IMR-90 (cell line): ENCODE measurements at regions not wholly inside any gene's neighbourhood (a gene's known extent, or its start where the extent isn't known, plus 50 kb on each side); places are given as distances from the start of the nearest gene placed in this dataset.

ENCODE experiments used
- ATAC-seq: fragments of 200-7000 bp; cut with Tn5 transposase; 2 replicates; pipeline ENCODE4 v1.9.1; 2020; ENCODE audit warnings: low read depth, mild to moderate bottlenecking, moderate library complexity
- BruUV-seq: library from RNA; stranded (reverse); fragments of 400-500 nt; replicated peaks from 2 replicates; lab custom pipeline; 2021; lab: Mats Ljungman, UMichigan
- CTCF ChIA-PET: fragments of 300-600 bp; formaldehyde crosslinking; extraction: SDS; loops from one replicate; lab custom pipeline; 2021; ENCODE audit warnings: antibody characterized with exemption; lab: Yijun Ruan, JAX
- POLR2A ChIA-PET: fragments of 300-600 bp; sonication (Branson Sonifier 250); formaldehyde crosslinking; loops from one replicate; lab custom pipeline; 2022; ENCODE audit warnings: antibody characterized with exemption; ENCODE audit not compliant: unreplicated experiment; lab: Charles Lee
- DNase-seq: peaks from one replicate; pipeline ENCODE4 v3.0.0; 2013
- H2AFZ ChIP-seq: replicated peaks from 2 replicates; pipeline ENCODE3; 2013; ENCODE audit warnings: low read length, mild to moderate bottlenecking; ENCODE audit not compliant: poor library complexity
- H2AK5ac ChIP-seq: 2 replicates; pipeline ENCODE4 v1.6.1; 2013; ENCODE audit warnings: low read depth, low read length, inconsistent platforms
- H2AK9ac ChIP-seq: replicated peaks from 2 replicates; pipeline ENCODE3; 2013; ENCODE audit warnings: mild to moderate bottlenecking, low read depth, low read length, moderate library complexity; ENCODE audit not compliant: poor library complexity
- H2BK120ac ChIP-seq: 2 replicates; pipeline ENCODE4 v1.6.1; 2013; ENCODE audit warnings: low read depth, low read length, inconsistent platforms
- H2BK15ac ChIP-seq: 3 replicates; pipeline ENCODE4 v1.6.1; 2013; ENCODE audit warnings: low read depth, low read length, inconsistent platforms
- H2BK20ac ChIP-seq: 2 replicates; pipeline ENCODE4 v1.6.1; 2013; ENCODE audit warnings: low read depth, mild to moderate bottlenecking, inconsistent platforms, low read length, moderate library complexity
- H2BK5ac ChIP-seq: 2 replicates; pipeline ENCODE4 v1.6.1; 2013; ENCODE audit warnings: mild to moderate bottlenecking, low read depth, low read length, inconsistent platforms; ENCODE audit not compliant: poor library complexity, severe bottlenecking
- H3K14ac ChIP-seq: replicated peaks from 2 replicates; pipeline ENCODE4 v1.6.1; 2013; ENCODE audit warnings: low read depth, low read length, inconsistent platforms
- H3K18ac ChIP-seq: 2 replicates; pipeline ENCODE4 v1.6.1; 2013; ENCODE audit warnings: low read depth, low read length, control low read depth
- H3K23ac ChIP-seq: 2 replicates; pipeline ENCODE4 v1.6.1; 2013; ENCODE audit warnings: low read depth, low read length, inconsistent platforms
- H3K27ac ChIP-seq: 2 replicates; pipeline ENCODE4 v1.5.1; 2013; ENCODE audit warnings: mild to moderate bottlenecking, control low read depth, low read length; ENCODE audit not compliant: insufficient read depth
- H3K27me3 ChIP-seq: 2 replicates; pipeline ENCODE4 v1.6.1; 2013; ENCODE audit warnings: low read length; ENCODE audit not compliant: control insufficient read depth, insufficient read depth
- H3K36me3 ChIP-seq: 2 replicates; pipeline ENCODE4 v1.6.1; 2013; ENCODE audit warnings: low read length, mixed read lengths; ENCODE audit not compliant: control insufficient read depth, insufficient read depth
- H3K4ac ChIP-seq: 2 replicates; pipeline ENCODE4 v1.6.1; 2013; ENCODE audit warnings: low read depth, low read length, inconsistent platforms
- H3K4me1 ChIP-seq: 2 replicates; pipeline ENCODE4 v1.6.1; 2013; ENCODE audit warnings: low read length, mixed read lengths; ENCODE audit not compliant: control insufficient read depth, insufficient read depth
- H3K4me2 ChIP-seq: 2 replicates; pipeline ENCODE4 v1.6.1; 2013; ENCODE audit warnings: low read depth, mild to moderate bottlenecking, control low read depth, low read length, moderate library complexity
- H3K4me3 ChIP-seq: 2 replicates; pipeline ENCODE4 v1.5.1; 2013; ENCODE audit warnings: low read depth, mild to moderate bottlenecking, control low read depth, low read length, moderate library complexity; ENCODE audit not compliant: insufficient read depth
- H3K56ac ChIP-seq: 2 replicates; pipeline ENCODE4 v1.6.1; 2013; ENCODE audit warnings: low read length, inconsistent platforms; ENCODE audit not compliant: insufficient read depth; ENCODE audit errors: extremely low read depth
- H3K79me1 ChIP-seq, 2 experiments: 2 replicates each; pipeline ENCODE4 v1.6.1; 2013; ENCODE audit warnings: low read length in 2 of 2, inconsistent platforms in 1 of 2, low read depth in 1 of 2
- H3K9ac ChIP-seq: 2 replicates; pipeline ENCODE4 v1.6.1; 2013; ENCODE audit warnings: low read depth, low read length, control low read depth
- H3K9me1 ChIP-seq: 2 replicates; pipeline ENCODE4 v1.6.1; 2013; ENCODE audit warnings: low read length, inconsistent platforms; ENCODE audit not compliant: insufficient read depth
- H3K9me3 ChIP-seq: 2 replicates; pipeline ENCODE4 v1.6.1; 2013; ENCODE audit warnings: low read length; ENCODE audit not compliant: control insufficient read depth, insufficient read depth
- H4K20me1 ChIP-seq: 2 replicates; pipeline ENCODE4 v1.6.1; 2013; ENCODE audit warnings: low read length, inconsistent platforms; ENCODE audit not compliant: insufficient read depth
- H4K5ac ChIP-seq: 2 replicates; pipeline ENCODE4 v1.6.1; 2013; ENCODE audit warnings: mild to moderate bottlenecking, low read depth, low read length, control low read depth
- H4K8ac ChIP-seq, 2 experiments: 2 replicates each; pipeline ENCODE4 v1.6.1; 2013; ENCODE audit warnings: low read depth in 2 of 2, low read length in 2 of 2, control low read depth in 1 of 2, inconsistent platforms in 1 of 2
- H4K91ac ChIP-seq: 2 replicates; pipeline ENCODE4 v1.6.1; 2013; ENCODE audit warnings: low read depth, low read length, inconsistent platforms; ENCODE audit not compliant: insufficient read depth
- CEBPB ChIP-seq: IDR thresholded peaks from 2 replicates; pipeline ENCODE4 v1.6.1; 2012; ENCODE audit warnings: low read depth, low read length, improper control_type of control experiment
- MAZ ChIP-seq: IDR thresholded peaks from 2 replicates; pipeline ENCODE4 v1.6.1; 2012; ENCODE audit warnings: low read depth, mild to moderate bottlenecking, low read length, improper control_type of control experiment, moderate library complexity, borderline replicate concordance
- NFE2L2 ChIP-seq: fragments of 150-350 bp; IDR thresholded peaks from 2 replicates; pipeline ENCODE4 v1.6.1; 2016; ENCODE audit warnings: low read depth, mild to moderate bottlenecking, low read length
- RFX5 ChIP-seq: IDR thresholded peaks from 2 replicates; pipeline ENCODE4 v1.8.0; 2012; ENCODE audit warnings: low read depth, mild to moderate bottlenecking, low read length, moderate library complexity
- WGBS, 2 experiments: methylation state at CpG; one replicate each; pipeline versions ENCODE4 v1.1.5 to v1.1.7; 2013; ENCODE audit warnings: missing lambda C conversion rate in 2 of 2; ENCODE audit not compliant: insufficient read length in 1 of 2; ENCODE audit errors: extremely low coverage in 2 of 2; 5-methylcytosine and 5-hydroxymethylcytosine counted together
- dilution Hi-C: fragments of 300-500 bp; cut with HindIII; formaldehyde crosslinking; loops from one replicate; pipeline ENCODE4 v1.14.3; 2018; ENCODE audit warnings: low sequenced_read_pairs; ENCODE audit not compliant: unreplicated experiment
- in situ Hi-C: fragments of 300-500 bp; cut with MboI; formaldehyde crosslinking; loops from 3 replicates; pipeline ENCODE4 v1.14.3; 2019; ENCODE audit warnings: low sequenced_read_pairs, inconsistent platforms, mixed read lengths
- intact Hi-C: fragments of 100-400 bp; cut with micrococcal nuclease; formaldehyde crosslinking; loops from 2 replicates; pipeline ENCODE4 v1.10.0; 2022

GRCh38 chr1:38418195-38419030, 371.8 kb upstream of the POU3F1 start:
- Histone ChIP-seq H3K27ac (no peak overlapping the region), H3K4ac (no peak overlapping the region), H3K56ac (no peak overlapping the region), H3K4me2 (no peak overlapping the region), H3K79me1 (no peaks in the 10 kb centered on the region), H2AFZ (no peak overlapping the region), H3K4me1 (no peaks in the 10 kb centered on the region), H4K20me1 (no peaks in the 10 kb centered on the region), H2BK120ac (no peak overlapping the region), H3K14ac (no peak overlapping the region), H3K9ac (no peak overlapping the region), H3K9me1 (no peaks in the 10 kb centered on the region), H4K8ac (no peak overlapping the region), H3K4me3 (no peak overlapping the region), H3K23ac (no peak overlapping the region), H2AK5ac (no peak overlapping the region), H3K36me3 (no peaks in the 10 kb centered on the region), H2BK15ac (no peak overlapping the region), H3K18ac (no peak overlapping the region), H2AK9ac (no peak overlapping the region), H2BK5ac (no peak overlapping the region), H3K9me3 (no peaks in the 10 kb centered on the region), H4K5ac (no peak overlapping the region), H4K91ac (no peak overlapping the region), H2BK20ac (no peak overlapping the region), H3K27me3 (no peaks in the 10 kb centered on the region)
- 71 to 100% methylated on average over 1 to 2 of the region's 9 CpGs for WGBS, 2 experiments
- no TSS peak for BruUV-seq
- ChIA-PET POLR2A (interaction anchor here (0.5 kb wide), 1 partner anchor 369 kb away, joined by 3 read pairs; no protein-coding TSS in a partner anchor), CTCF (no interaction called here)
- TF ChIP-seq RFX5 (no peak), NFE2L2 (no peak), CEBPB (no peak), MAZ (no peak)
- in situ Hi-C loops (no loop called here), intact Hi-C loops (no loop called here), dilution Hi-C loops (no loop called here)
- DNase-seq = no peak
- ATAC-seq = no peak
